IPS-20b (cell line): ENCODE measurements at regions not wholly inside any gene's neighbourhood (a gene's known extent, or its start where the extent isn't known, plus 50 kb on each side); places are given as distances from the start of the nearest gene placed in this dataset.

Experiments used
- H3K27ac ChIP-seq: one replicate; pipeline ENCODE4 v1.5.1; 2013; ENCODE audit warnings: low read length
- H3K27me3 ChIP-seq: 2 replicates; pipeline ENCODE4 v1.6.1; 2013; ENCODE audit warnings: mild to moderate bottlenecking, low read length, inconsistent platforms; ENCODE audit not compliant: insufficient read depth
- H3K36me3 ChIP-seq: 2 replicates; pipeline ENCODE4 v1.6.1; 2013; ENCODE audit warnings: low read depth, mild to moderate bottlenecking, inconsistent platforms, low read length, moderate library complexity; ENCODE audit not compliant: insufficient read depth
- H3K4me1 ChIP-seq: 2 replicates; pipeline ENCODE4 v1.6.1; 2013; ENCODE audit warnings: mild to moderate bottlenecking, control low read depth, inconsistent platforms, low read length, moderate library complexity; ENCODE audit not compliant: insufficient read depth
- H3K4me3 ChIP-seq: 2 replicates; pipeline ENCODE4 v1.5.1; 2013; ENCODE audit warnings: mild to moderate bottlenecking, low read length, inconsistent platforms
- H3K9ac ChIP-seq: 2 replicates; pipeline ENCODE4 v1.6.1; 2013; ENCODE audit warnings: low read depth, mild to moderate bottlenecking, inconsistent platforms, low read length, moderate library complexity
- H3K9me3 ChIP-seq: 2 replicates; pipeline ENCODE4 v1.6.1; 2013; ENCODE audit warnings: mild to moderate bottlenecking, low read depth, low read length, inconsistent platforms; ENCODE audit not compliant: insufficient read depth

GRCh38 chr9:1871626-1872419 is 143.3 kb upstream of the SMARCA2 start:
- Histone ChIP-seq H3K4me1 (peaks cover 7% of the 10 kb centered on the region; the same call in 1 of the 2 replicates), H3K9me3 (no peaks in the 10 kb centered on the region), H3K4me3 (no peak overlapping the region), H3K9ac (peak overlapping the region; percentile 37; the same call in 1 of the 2 replicates), H3K36me3 (no peaks in the 10 kb centered on the region), H3K27ac (no peak overlapping the region), H3K27me3 (no peaks in the 10 kb centered on the region)

GRCh38 chr9:1875251-1875851 is 139.8 kb upstream of the SMARCA2 start:
- Histone ChIP-seq H3K4me1 (peaks cover 7% of the 10 kb centered on the region; the same call in 1 of the 2 replicates), H3K9ac (no peak overlapping the region), H3K27ac (no peak overlapping the region), H3K4me3 (no peak overlapping the region), H3K36me3 (no peaks in the 10 kb centered on the region), H3K27me3 (no peaks in the 10 kb centered on the region), H3K9me3 (no peaks in the 10 kb centered on the region)

GRCh38 chr9:1875921-1876448 is 139.2 kb upstream of the SMARCA2 start:
- no peak overlapping the region for H3K27ac ChIP-seq
- H3K36me3 ChIP-seq: no peaks in the 10 kb centered on the region
- no peaks in the 10 kb centered on the region for H3K27me3 ChIP-seq

GRCh38 chr9:1876891-1877496 is 138.2 kb upstream of the SMARCA2 start:
- H3K36me3 ChIP-seq: no peaks in the 10 kb centered on the region
- no peaks in the 10 kb centered on the region for H3K9me3 ChIP-seq
- no peak overlapping the region for H3K27ac ChIP-seq
- H3K27me3 ChIP-seq: no peaks in the 10 kb centered on the region
- H3K4me3 ChIP-seq: no peak overlapping the region
- peaks cover 4% of the 10 kb centered on the region; the same call in 1 of the 2 replicates for H3K4me1 ChIP-seq
- H3K9ac ChIP-seq: no peak overlapping the region

More at GRCh38 chr9:1875921-1876448, 139.2 kb upstream of the SMARCA2 start:
- no peaks in the 10 kb centered on the region for H3K9me3 ChIP-seq
- peaks cover 7% of the 10 kb centered on the region; the same call in 1 of the 2 replicates for H3K4me1 ChIP-seq
- no peak overlapping the region for H3K9ac ChIP-seq
- H3K4me3 ChIP-seq: no peak overlapping the region

DNA sequence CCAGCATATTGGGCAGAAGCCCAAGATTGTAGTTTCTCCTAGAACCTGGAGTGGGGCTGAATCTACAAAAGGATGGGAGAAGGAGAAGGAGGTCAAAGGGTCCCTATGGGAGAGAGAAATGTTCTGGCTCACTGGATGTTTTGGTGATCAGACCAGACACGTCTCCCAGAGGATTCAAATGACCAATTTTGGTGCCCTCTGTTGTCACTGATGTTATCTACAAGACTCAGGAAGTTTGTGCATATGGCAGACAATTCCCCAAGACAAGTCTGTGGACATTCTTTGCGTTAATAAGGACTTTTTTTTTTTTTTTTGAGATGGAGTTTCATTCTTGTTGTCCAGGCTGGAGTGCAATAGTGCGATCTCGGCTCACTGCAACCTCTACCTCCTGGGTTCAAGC is 137.2 kb upstream of the SMARCA2 start:
- Histone ChIP-seq H3K36me3 (no peaks in the 10 kb centered on the region), H3K9ac (no peak overlapping the region), H3K27ac (no peak overlapping the region), H3K27me3 (no peaks in the 10 kb centered on the region), H3K9me3 (no peaks in the 10 kb centered on the region), H3K4me1 (no peaks in the 10 kb centered on the region), H3K4me3 (no peak overlapping the region)

DNA sequence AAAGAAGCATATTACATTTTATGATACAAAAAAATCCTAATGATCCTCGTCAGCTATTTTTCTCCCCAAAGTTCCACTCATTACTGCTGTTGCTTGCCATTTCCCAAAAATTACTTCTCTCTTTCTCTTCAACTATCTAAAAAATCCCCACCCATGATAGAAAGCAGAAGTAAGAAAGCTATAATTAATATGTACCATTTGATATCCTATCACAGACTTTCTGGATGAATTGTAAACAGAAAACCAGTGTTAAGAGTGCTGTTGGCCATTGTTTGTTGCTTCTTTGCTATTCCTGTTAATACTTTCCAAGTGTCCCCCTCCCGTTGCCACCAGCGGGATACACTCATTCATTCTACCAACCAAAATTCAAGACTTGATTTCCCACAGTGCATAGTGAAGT is 136.3 kb upstream of the SMARCA2 start:
- Histone ChIP-seq H3K4me3 (no peak overlapping the region), H3K27me3 (no peaks in the 10 kb centered on the region), H3K9ac (no peak overlapping the region), H3K27ac (no peak overlapping the region), H3K4me1 (no peaks in the 10 kb centered on the region), H3K9me3 (no peaks in the 10 kb centered on the region), H3K36me3 (no peaks in the 10 kb centered on the region)

- H3K4me3 ChIP-seq: no peak overlapping the region
- no peak overlapping the region for H3K9ac ChIP-seq
- no peak overlapping the region for H3K27ac ChIP-seq
These were observed 135.6 kb upstream of the SMARCA2 start for GRCh38 chr9:1879501-1879900.

DNA sequence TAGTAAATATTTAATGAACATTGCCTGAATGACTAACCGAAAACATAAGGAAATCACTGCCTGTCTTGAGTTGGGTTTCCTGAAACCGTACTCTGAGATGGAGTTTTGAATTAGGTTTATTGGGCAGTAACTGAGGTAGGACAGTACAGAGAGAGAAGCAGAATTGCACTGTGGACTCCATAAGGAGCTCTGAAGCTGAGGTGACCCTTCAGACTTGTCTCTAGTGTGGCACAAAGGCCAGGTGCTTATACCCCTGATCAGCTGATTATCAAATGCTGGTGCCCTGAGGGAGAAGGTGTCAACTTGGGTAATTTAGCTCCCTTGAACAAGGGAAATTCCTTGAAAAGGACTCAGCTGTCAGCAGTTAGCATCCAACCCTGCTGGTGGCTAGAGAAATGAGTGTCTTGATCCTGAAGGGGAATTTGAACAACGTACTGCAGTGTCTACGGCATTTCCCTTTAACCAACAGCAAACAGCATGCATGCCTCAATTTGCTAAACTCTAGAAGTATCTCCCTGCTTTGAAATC is 135.0 kb upstream of the SMARCA2 start:
- H3K9me3 ChIP-seq: no peaks in the 10 kb centered on the region
- H3K4me3 ChIP-seq: no peak overlapping the region
- H3K9ac ChIP-seq: no peak overlapping the region
- no peak overlapping the region for H3K27ac ChIP-seq
- H3K27me3 ChIP-seq: no peaks in the 10 kb centered on the region
- no peaks in the 10 kb centered on the region for H3K4me1 ChIP-seq
- H3K36me3 ChIP-seq: no peaks in the 10 kb centered on the region

More at GRCh38 chr9:1879501-1879900, 135.6 kb upstream of the SMARCA2 start:
- H3K9me3 ChIP-seq: no peaks in the 10 kb centered on the region
- H3K27me3 ChIP-seq: no peaks in the 10 kb centered on the region
- H3K36me3 ChIP-seq: no peaks in the 10 kb centered on the region
- H3K4me1 ChIP-seq: no peaks in the 10 kb centered on the region

DNA sequence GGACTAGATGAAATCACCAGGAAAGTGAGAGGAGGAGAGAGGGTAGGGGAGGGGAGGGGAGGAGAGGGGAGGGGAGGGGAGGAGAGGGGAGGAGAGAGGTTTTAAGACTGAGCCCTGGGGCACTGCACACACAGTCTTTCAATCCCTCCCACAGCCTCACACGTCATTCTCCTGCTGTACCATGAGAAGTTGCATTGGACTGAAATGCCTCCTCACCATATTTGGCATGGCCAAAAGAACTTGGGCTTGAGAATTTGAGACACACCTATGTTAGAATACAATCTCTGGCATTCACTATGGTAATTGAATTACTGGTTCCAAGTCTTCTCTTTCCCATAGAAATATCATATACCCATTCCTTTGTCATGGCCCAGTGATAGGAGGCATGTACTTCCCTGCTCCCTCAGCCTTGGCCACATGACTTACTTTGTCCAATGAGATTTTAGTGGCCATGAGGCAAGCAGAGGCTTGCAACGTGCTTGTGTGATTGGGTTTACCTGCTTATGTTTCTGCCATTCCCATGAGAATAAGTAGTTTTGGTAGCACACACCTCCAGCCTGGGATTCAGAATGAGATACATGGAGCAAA is 133.3 kb upstream of the SMARCA2 start:
- H3K27ac ChIP-seq: no peak overlapping the region
- H3K9me3 ChIP-seq: no peaks in the 10 kb centered on the region
- H3K4me3 ChIP-seq: no peak overlapping the region
- no peak overlapping the region for H3K9ac ChIP-seq
- no peaks in the 10 kb centered on the region for H3K27me3 ChIP-seq
- H3K36me3 ChIP-seq: no peaks in the 10 kb centered on the region
- no peaks in the 10 kb centered on the region for H3K4me1 ChIP-seq

GRCh38 chr9:1882711-1883403 is 132.3 kb upstream of the SMARCA2 start:
- Histone ChIP-seq H3K9ac (no peak overlapping the region), H3K4me3 (no peak overlapping the region), H3K27ac (no peak overlapping the region), H3K9me3 (no peaks in the 10 kb centered on the region), H3K36me3 (no peaks in the 10 kb centered on the region), H3K27me3 (no peaks in the 10 kb centered on the region), H3K4me1 (no peaks in the 10 kb centered on the region)

DNA sequence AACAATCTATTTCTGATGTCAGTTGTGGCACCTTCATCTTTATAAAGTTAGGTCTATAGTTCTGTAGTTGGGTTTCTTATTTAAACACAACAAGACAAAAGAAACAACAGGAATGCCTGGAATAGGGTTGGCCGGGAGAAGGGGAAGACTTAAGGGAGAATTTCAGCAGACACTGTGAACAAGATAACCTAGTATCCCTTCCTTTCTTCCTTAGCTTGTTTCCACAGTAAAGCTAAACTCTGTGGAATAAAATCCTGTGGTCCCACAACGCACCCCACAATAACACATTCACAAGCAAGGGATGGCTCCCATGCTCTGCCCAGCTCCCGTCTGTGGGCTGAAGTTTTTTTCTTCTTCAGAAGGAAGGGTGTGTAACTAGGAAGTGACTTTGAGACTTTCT is 124.9 kb upstream of the SMARCA2 start:
- Histone ChIP-seq H3K27me3 (no peaks in the 10 kb centered on the region), H3K36me3 (no peaks in the 10 kb centered on the region), H3K9ac (no peak overlapping the region), H3K9me3 (no peaks in the 10 kb centered on the region), H3K4me3 (no peak overlapping the region), H3K27ac (no peak overlapping the region), H3K4me1 (no peaks in the 10 kb centered on the region)
